ENCODE measurements at regions not wholly inside any gene's neighbourhood (a gene's known extent, or its start where the extent isn't known, plus 50 kb on each side); places are given as distances from the start of the nearest gene placed in this dataset.

- no peak for DNase-seq (ENCODE audit: low read depth, low spot score)
Observed at GRCh38 chr14:54310151-54310850, 86.5 kb upstream of the CDKN3 start.

GRCh38 chr14:54310851-54311228, 86.0 kb upstream of the CDKN3 start:
- DNase-seq (ENCODE audit: low read depth, low spot score), result no peak

- peak; percentile 55 for DNase-seq (ENCODE audit: low read depth, low spot score)
Observed at GRCh38 chr14:54312166-54312801, 84.5 kb upstream of the CDKN3 start.

GRCh38 chr14:54314365-54315104, 82.3 kb upstream of the CDKN3 start:
- no peak for DNase-seq (ENCODE audit: low read depth, low spot score)

- no peak for DNase-seq (ENCODE audit: low read depth, low spot score)
Observed at GRCh38 chr14:54316652-54317051, 80.2 kb upstream of the CDKN3 start.

GRCh38 chr14:54317391-54317790, 79.4 kb upstream of the CDKN3 start:
- DNase-seq (ENCODE audit: low read depth, low spot score), result no peak

- no peak for DNase-seq (ENCODE audit: low read depth, low spot score)
Observed at GRCh38 chr14:54322246-54322645, 74.6 kb upstream of the CDKN3 start.

GRCh38 chr14:54322701-54323337, 74.0 kb upstream of the CDKN3 start:
- no peak for DNase-seq (ENCODE audit: low read depth, low spot score)

- DNase-seq (ENCODE audit: low read depth, low spot score), result no peak
Observed at GRCh38 chr14:54325766-54326165, 71.0 kb upstream of the CDKN3 start.

GRCh38 chr14:54329082-54329695, 67.6 kb upstream of the CDKN3 start:
- no peak for DNase-seq (ENCODE audit: low read depth, low spot score)

- DNase-seq (ENCODE audit: low read depth, low spot score), result no peak
Observed at GRCh38 chr14:54330876-54331275, 65.9 kb upstream of the CDKN3 start.

GRCh38 chr14:54331516-54331915, 65.3 kb upstream of the CDKN3 start:
- no peak for DNase-seq (ENCODE audit: low read depth, low spot score)

- no peak for DNase-seq (ENCODE audit: low read depth, low spot score)
Observed at GRCh38 chr14:54332490-54332889, 64.3 kb upstream of the CDKN3 start.

- no peak for DNase-seq (ENCODE audit: low read depth, low spot score)
Observed at GRCh38 chr14:54333511-54333910, 63.3 kb upstream of the CDKN3 start.

- no peak for DNase-seq (ENCODE audit: low read depth, low spot score)
Observed at GRCh38 chr14:54335569-54336155, 61.1 kb upstream of the CDKN3 start.

GRCh38 chr14:54337314-54337713, 59.5 kb upstream of the CDKN3 start:
- no peak for DNase-seq (ENCODE audit: low read depth, low spot score)

GRCh38 chr14:54338696-54339317, 58.0 kb upstream of the CDKN3 start:
- DNase-seq (ENCODE audit: low read depth, low spot score), result no peak

- no peak for DNase-seq (ENCODE audit: low read depth, low spot score)
Observed at GRCh38 chr14:54339771-54340170, 57.0 kb upstream of the CDKN3 start.

GRCh38 chr14:54342806-54343205, 54.0 kb upstream of the CDKN3 start:
- no peak for DNase-seq (ENCODE audit: low read depth, low spot score)

GRCh38 chr14:54343272-54344121, 53.3 kb upstream of the CDKN3 start:
- DNase-seq (ENCODE audit: low read depth, low spot score), result no peak
